GM23338 (cell line): ENCODE measurements at regions not wholly inside any gene's neighbourhood (a gene's known extent, or its start where the extent isn't known, plus 50 kb on each side); places are given as distances from the start of the nearest gene placed in this dataset.

Experiments used
- ATAC-seq: fragments of 200-7000 bp; cut with Tn5 transposase; 3 replicates; pipeline ENCODE4 v1.9.1; 2020
- DNase-seq: peaks from one replicate; pipeline ENCODE4 v3.0.0-alpha.2; 2015; ENCODE audit warnings: low spot score
- H2AFZ ChIP-seq: fragments of 200-600 bp; sonication (generic); 2 replicates; pipeline ENCODE4 v1.8.0; 2016; ENCODE audit warnings: antibody characterized with exemption, mild to moderate bottlenecking, moderate library complexity
- H3F3A ChIP-seq: fragments of 200-600 bp; sonication (generic); replicated peaks from 2 replicates; pipeline ENCODE4 v1.8.0; 2017; ENCODE audit warnings: antibody characterized with exemption, mixed run types, low read depth
- H3K27ac ChIP-seq: fragments of 200-600 bp; sonication (generic); 2 replicates; pipeline ENCODE4 v1.6.1; 2016; ENCODE audit warnings: low read depth
- H3K27me3 ChIP-seq: fragments of 200-600 bp; sonication (generic); 2 replicates; pipeline ENCODE4 v1.8.0; 2016; ENCODE audit warnings: mild to moderate bottlenecking, mixed run types, moderate library complexity; ENCODE audit not compliant: insufficient read depth
- H3K36me3 ChIP-seq: fragments of 200-600 bp; sonication (generic); 2 replicates; pipeline ENCODE4 v1.8.0; 2016; ENCODE audit warnings: mild to moderate bottlenecking; ENCODE audit not compliant: insufficient read depth
- H3K4me1 ChIP-seq: fragments of 200-600 bp; sonication (generic); 2 replicates; pipeline ENCODE4 v1.8.0; 2016; ENCODE audit warnings: mild to moderate bottlenecking, moderate library complexity; ENCODE audit not compliant: insufficient read depth
- H3K4me2 ChIP-seq: fragments of 200-600 bp; sonication (generic); 2 replicates; pipeline ENCODE4 v1.7.1; 2017; ENCODE audit warnings: mixed run types
- H3K4me3 ChIP-seq: fragments of 200-600 bp; sonication (generic); 2 replicates; pipeline ENCODE4 v1.6.1; 2016; ENCODE audit warnings: mixed run types
- H3K79me2 ChIP-seq: fragments of 200-600 bp; sonication (generic); replicated peaks from 2 replicates; pipeline ENCODE4 v1.8.0; 2017; ENCODE audit warnings: mild to moderate bottlenecking; ENCODE audit not compliant: insufficient read depth
- H3K9me2 ChIP-seq: fragments of 200-600 bp; sonication (generic); 2 replicates; pipeline ENCODE4 v1.8.0; 2017; ENCODE audit not compliant: insufficient read depth
- H4K20me1 ChIP-seq: fragments of 200-600 bp; sonication (generic); replicated peaks from 2 replicates; pipeline ENCODE4 v1.8.0; 2017; ENCODE audit warnings: mild to moderate bottlenecking; ENCODE audit not compliant: insufficient read depth
- H3K27ac Mint-ChIP-seq: 2 replicates; pipeline ENCODE4 v1.8.0; 2020; ENCODE audit warnings: inconsistent platforms, mild to moderate bottlenecking, moderate library complexity, mixed read lengths
- H3K27me3 Mint-ChIP-seq: 3 replicates; pipeline ENCODE4 v1.8.0; 2022; ENCODE audit warnings: low read depth, mild to moderate bottlenecking, moderate library complexity, mixed read lengths, inconsistent platforms; ENCODE audit not compliant: insufficient read depth, poor library complexity
- H3K36me3 Mint-ChIP-seq: 3 replicates; pipeline ENCODE4 v1.8.0; 2021; ENCODE audit warnings: low read depth, mild to moderate bottlenecking, inconsistent platforms, moderate library complexity, mixed read lengths
- H3K4me1 Mint-ChIP-seq: 3 replicates; pipeline ENCODE4 v1.8.0; 2020; ENCODE audit warnings: mild to moderate bottlenecking, inconsistent platforms, mixed read lengths
- H3K4me3 Mint-ChIP-seq: 3 replicates; pipeline ENCODE4 v1.8.0; 2021; ENCODE audit warnings: moderate library complexity, mild to moderate bottlenecking, inconsistent platforms, mixed read lengths
- H3K9me3 Mint-ChIP-seq: 3 replicates; pipeline ENCODE4 v1.8.0; 2020; ENCODE audit warnings: moderate library complexity, mild to moderate bottlenecking, inconsistent platforms, mixed read lengths
- CTCF ChIP-seq, 2 experiments: fragments of 200-600 bp in 1 of 2; sonication (generic) in 1 of 2; conservative IDR thresholded peaks; 2 replicates each; pipeline versions ENCODE4 v1.5.1 to v1.6.1; 2016 to 2017; ENCODE audit warnings: antibody characterized with exemption in 2 of 2, low read depth in 2 of 2, mild to moderate bottlenecking in 2 of 2, moderate library complexity in 1 of 2
- EZH2 ChIP-seq: fragments of 200-600 bp; sonication (generic); IDR thresholded peaks from one replicate; pipeline ENCODE4 v1.8.0; 2017; ENCODE audit warnings: antibody characterized with exemption, mild to moderate bottlenecking, low read depth; ENCODE audit not compliant: unreplicated experiment
- NANOG ChIP-seq: IDR thresholded peaks from 2 replicates; pipeline ENCODE4 v1.6.1; 2016; ENCODE audit warnings: antibody characterized with exemption, borderline replicate concordance
- ZNF462 ChIP-seq: fragments of 250-450 bp; sonication (Bioruptor Pico); IDR thresholded peaks from 2 replicates; pipeline ENCODE4 v1.5.0; 2020; ENCODE audit warnings: mild to moderate bottlenecking, moderate library complexity

- TF ChIP-seq NANOG: no peak
Measured at GRCh38 chr15:38814891-38815290, 250.3 kb upstream of the RASGRP1 start (continued).

GRCh38 chr15:38817427-38818156 lies 253.0 kb upstream of the RASGRP1 start:
- TF ChIP-seq CTCF (conservative IDR thresholded peaks at IDR 0.05; ENCODE audit: low read depth in 2 of 2) (peak; percentile 99), ZNF462 (CRISPR knock-in tag) (no peak), EZH2 (no peak)
- Histone ChIP-seq H3K9me2 (no peaks in the 10 kb centered on the region), H3K27ac (no peak overlapping the region), H2AFZ (peak overlapping the region; percentile 60), H3K27me3 (no peaks in the 10 kb centered on the region), H3K4me1 (no peaks in the 10 kb centered on the region; the same call in 1 of the 2 replicates), H4K20me1 (no peaks in the 10 kb centered on the region), H3K4me3 (no peak overlapping the region), H3F3A (no peaks in the 10 kb centered on the region), H3K79me2 (no peaks in the 10 kb centered on the region), H3K4me2 (no peak overlapping the region), H3K36me3 (no peaks in the 10 kb centered on the region)
- H3K27ac Mint-ChIP-seq: no peak overlapping the region
- no peaks in the 10 kb centered on the region for H3K36me3 Mint-ChIP-seq
- no peaks in the 10 kb centered on the region for H3K9me3 Mint-ChIP-seq
- peaks cover 6% of the 10 kb centered on the region; the same call in 2 of the 3 replicates for H3K4me1 Mint-ChIP-seq
- ATAC-seq (peak; percentile 99), DNase-seq (peak; percentile 86)
- no peak overlapping the region for H3K4me3 Mint-ChIP-seq
- no peaks in the 10 kb centered on the region for H3K27me3 Mint-ChIP-seq
